Fibroblast of lung (primary cell): ENCODE measurements at regions not wholly inside any gene's neighbourhood (a gene's known extent, or its start where the extent isn't known, plus 50 kb on each side); places are given as distances from the start of the nearest gene placed in this dataset.

Experiments used
- CTCF ChIP-seq, 2 donors: IDR thresholded peaks in 1 of 2; conservative IDR thresholded peaks in 1 of 2; 1 replicate in 1 of 2; 2 replicates in 1 of 2; pipeline ENCODE4 v1.5.1; 2011 to 2012; ENCODE audit warnings: low read length in 2 of 2, control low read depth in 1 of 2, inconsistent platforms in 1 of 2, low read depth in 1 of 2, mild to moderate bottlenecking in 1 of 2
- EZH2 ChIP-seq: IDR thresholded peaks from 2 replicates; pipeline ENCODE4 v1.5.1; 2012; ENCODE audit warnings: low read length, control low read depth, mild to moderate bottlenecking; ENCODE audit errors: missing control alignments

- TF ChIP-seq CTCF (conservative IDR thresholded peaks at IDR 0.05 in 1 of 2, IDR thresholded peaks at IDR 0.05 in 1 of 2; ENCODE audit: low read depth in 1 of 2, low read length in 2 of 2): no peak
- no peak for TF ChIP-seq EZH2
Measured at GRCh38 chrX:25534091-25534490, 518.3 kb upstream of the ARX start.
